ENCODE measurements at regions not wholly inside any gene's neighbourhood (a gene's known extent, or its start where the extent isn't known, plus 50 kb on each side); places are given as distances from the start of the nearest gene placed in this dataset.

GRCh38 chr13:112141643-112142400, 74.9 kb downstream of the SOX1 start:
- Histone ChIP-seq H4K5ac (ENCODE audit: insufficient read length, low read depth, low read length) (no peak overlapping the region), H3K14ac (ENCODE audit: insufficient read length) (no peak overlapping the region), H3K79me1 (ENCODE audit: low read depth, low read length) (no peaks in the 10 kb centered on the region), H3K27me3 (replicated peaks in 1 of 4; ENCODE audit: control insufficient read depth in 3 of 4, extremely low read depth in 1 of 4, insufficient read depth in 3 of 4, low read length in 3 of 4) (no peaks in the 10 kb centered on the region), H3K27ac (ENCODE audit: low read depth, low read length) (no peak overlapping the region), H3K4me2 (ENCODE audit: insufficient read depth in 1 of 2, low read depth in 2 of 2, low read length in 2 of 2) (no peak overlapping the region), H3K4me1 (replicated peaks in 1 of 4; ENCODE audit: control insufficient read depth in 3 of 4, insufficient read depth in 4 of 4, low read length in 3 of 4) (no peaks in the 10 kb centered on the region), H4K8ac (ENCODE audit: extremely low read depth, insufficient read depth, low read length) (no peak overlapping the region; the same call in 1 of the 2 replicates), H3K18ac (ENCODE audit: extremely low read depth, low read length) (no peak overlapping the region), H3K4ac (replicated peaks; ENCODE audit: insufficient read length, low read depth, low read length) (no peak overlapping the region), H3K9ac (replicated peaks in 1 of 4; ENCODE audit: extremely low read depth in 1 of 4, low read depth in 3 of 4, low read length in 3 of 4) (no peak overlapping the region), H2BK15ac (ENCODE audit: low read length) (no peak overlapping the region), H2AFZ (ENCODE audit: low read length) (no peak overlapping the region), H3K79me2 (ENCODE audit: control insufficient read depth in 1 of 2, insufficient read depth in 2 of 2, low read length in 2 of 2) (no peaks in the 10 kb centered on the region), H2AK5ac (ENCODE audit: low read depth, low read length) (no peak overlapping the region), H2BK5ac (ENCODE audit: low read depth, low read length) (no peak overlapping the region), H3K56ac (replicated peaks; ENCODE audit: insufficient read length, low read depth, low read length) (no peak overlapping the region), H3K9me3 (ENCODE audit: insufficient read depth in 2 of 2, low read depth in 1 of 2, low read length in 1 of 2) (no peaks in the 10 kb centered on the region), H3K23me2 (ENCODE audit: low read depth, low read length) (no peaks in the 10 kb centered on the region), H2BK12ac (ENCODE audit: low read depth, low read length) (no peak overlapping the region), H3K4me3 (ENCODE audit: extremely low read depth in 1 of 4, insufficient read depth in 2 of 4, low read depth in 3 of 4, low read length in 4 of 4) (no peak overlapping the region), H2BK120ac (replicated peaks; ENCODE audit: low read depth, low read length) (no peak overlapping the region), H2BK20ac (ENCODE audit: low read length) (no peak overlapping the region), H3K36me3 (ENCODE audit: control insufficient read depth in 2 of 4, insufficient read depth in 4 of 4, low read length in 3 of 4) (no peaks in the 10 kb centered on the region), H3K23ac (ENCODE audit: insufficient read length) (no peak overlapping the region), H4K20me1 (replicated peaks in 1 of 2; ENCODE audit: control insufficient read depth in 1 of 2, insufficient read depth in 2 of 2, low read length in 2 of 2) (no peaks in the 10 kb centered on the region), H4K91ac (replicated peaks; ENCODE audit: insufficient read length, low read length) (no peak overlapping the region)
- FAIRE-seq (no peak), DNase-seq (ENCODE audit: low read depth in 1 of 2, low spot score in 2 of 2) (no peak)
- CTCF ChIA-PET (ENCODE audit: partially characterized antibody): no interaction called here
- WGBS, 2 experiments (ENCODE audit: extremely low coverage in 1 of 2, insufficient coverage in 1 of 2, insufficient read length in 1 of 2, insufficient replicate concordance in 2 of 2, low coverage in 1 of 2, low lambda C conversion rate in 2 of 2, missing lambda C conversion rate in 1 of 2): 89% methylated on average over 11 of the region's 11 CpGs; no CpG with 5 or more reads in 1 of the 2 experiments
- TF ChIP-seq BCL11A (IDR thresholded peaks at IDR 0.05; ENCODE audit: low read depth in 2 of 2, low read length in 2 of 2) (no peak), SP1 (IDR thresholded peaks at IDR 0.05; ENCODE audit: low read depth, low read length) (no peak), GTF2F1 (IDR thresholded peaks at IDR 0.05; ENCODE audit: borderline replicate concordance, low read depth, low read length) (no peak), CREB1 (IDR thresholded peaks at IDR 0.05) (no peak), SIX5 (IDR thresholded peaks at IDR 0.05; ENCODE audit: low read depth, low read length) (no peak), RFX5 (IDR thresholded peaks at IDR 0.05; ENCODE audit: borderline replicate concordance, low read depth, low read length) (no peak), SIRT6 (IDR thresholded peaks at IDR 0.05; ENCODE audit: low read length) (no peak)
- POLR2A ChIA-PET (ENCODE audit: partially characterized antibody): interaction anchor here (0.6 to 1.3 kb wide), 2 partner anchors 11 to 562 kb away, joined by 3 read pairs; no protein-coding TSS in a partner anchor
